ENCODE measurements at regions not wholly inside any gene's neighbourhood (a gene's known extent, or its start where the extent isn't known, plus 50 kb on each side); places are given as distances from the start of the nearest gene placed in this dataset.

DNA sequence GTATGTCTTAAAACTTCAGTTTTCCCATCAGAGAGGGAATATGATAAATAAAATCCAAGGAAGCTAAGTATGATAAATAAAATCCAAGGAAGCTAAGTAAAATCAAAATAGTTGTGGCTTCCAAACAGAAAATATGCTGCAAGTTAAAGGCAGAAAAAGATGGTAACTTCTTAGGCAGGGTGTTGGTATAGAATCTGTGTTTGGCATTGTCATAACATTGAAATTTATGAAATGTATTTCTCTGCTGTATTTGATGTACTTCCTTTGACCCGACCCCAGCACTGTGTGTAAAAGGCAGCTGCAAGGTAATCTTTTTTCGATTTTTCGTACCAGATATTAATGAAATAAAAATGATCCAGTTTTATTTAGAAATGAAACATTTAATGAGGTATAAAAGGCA, 537.2 kb downstream of the TFEC start (continued):
- TF ChIP-seq, protein P1, sequence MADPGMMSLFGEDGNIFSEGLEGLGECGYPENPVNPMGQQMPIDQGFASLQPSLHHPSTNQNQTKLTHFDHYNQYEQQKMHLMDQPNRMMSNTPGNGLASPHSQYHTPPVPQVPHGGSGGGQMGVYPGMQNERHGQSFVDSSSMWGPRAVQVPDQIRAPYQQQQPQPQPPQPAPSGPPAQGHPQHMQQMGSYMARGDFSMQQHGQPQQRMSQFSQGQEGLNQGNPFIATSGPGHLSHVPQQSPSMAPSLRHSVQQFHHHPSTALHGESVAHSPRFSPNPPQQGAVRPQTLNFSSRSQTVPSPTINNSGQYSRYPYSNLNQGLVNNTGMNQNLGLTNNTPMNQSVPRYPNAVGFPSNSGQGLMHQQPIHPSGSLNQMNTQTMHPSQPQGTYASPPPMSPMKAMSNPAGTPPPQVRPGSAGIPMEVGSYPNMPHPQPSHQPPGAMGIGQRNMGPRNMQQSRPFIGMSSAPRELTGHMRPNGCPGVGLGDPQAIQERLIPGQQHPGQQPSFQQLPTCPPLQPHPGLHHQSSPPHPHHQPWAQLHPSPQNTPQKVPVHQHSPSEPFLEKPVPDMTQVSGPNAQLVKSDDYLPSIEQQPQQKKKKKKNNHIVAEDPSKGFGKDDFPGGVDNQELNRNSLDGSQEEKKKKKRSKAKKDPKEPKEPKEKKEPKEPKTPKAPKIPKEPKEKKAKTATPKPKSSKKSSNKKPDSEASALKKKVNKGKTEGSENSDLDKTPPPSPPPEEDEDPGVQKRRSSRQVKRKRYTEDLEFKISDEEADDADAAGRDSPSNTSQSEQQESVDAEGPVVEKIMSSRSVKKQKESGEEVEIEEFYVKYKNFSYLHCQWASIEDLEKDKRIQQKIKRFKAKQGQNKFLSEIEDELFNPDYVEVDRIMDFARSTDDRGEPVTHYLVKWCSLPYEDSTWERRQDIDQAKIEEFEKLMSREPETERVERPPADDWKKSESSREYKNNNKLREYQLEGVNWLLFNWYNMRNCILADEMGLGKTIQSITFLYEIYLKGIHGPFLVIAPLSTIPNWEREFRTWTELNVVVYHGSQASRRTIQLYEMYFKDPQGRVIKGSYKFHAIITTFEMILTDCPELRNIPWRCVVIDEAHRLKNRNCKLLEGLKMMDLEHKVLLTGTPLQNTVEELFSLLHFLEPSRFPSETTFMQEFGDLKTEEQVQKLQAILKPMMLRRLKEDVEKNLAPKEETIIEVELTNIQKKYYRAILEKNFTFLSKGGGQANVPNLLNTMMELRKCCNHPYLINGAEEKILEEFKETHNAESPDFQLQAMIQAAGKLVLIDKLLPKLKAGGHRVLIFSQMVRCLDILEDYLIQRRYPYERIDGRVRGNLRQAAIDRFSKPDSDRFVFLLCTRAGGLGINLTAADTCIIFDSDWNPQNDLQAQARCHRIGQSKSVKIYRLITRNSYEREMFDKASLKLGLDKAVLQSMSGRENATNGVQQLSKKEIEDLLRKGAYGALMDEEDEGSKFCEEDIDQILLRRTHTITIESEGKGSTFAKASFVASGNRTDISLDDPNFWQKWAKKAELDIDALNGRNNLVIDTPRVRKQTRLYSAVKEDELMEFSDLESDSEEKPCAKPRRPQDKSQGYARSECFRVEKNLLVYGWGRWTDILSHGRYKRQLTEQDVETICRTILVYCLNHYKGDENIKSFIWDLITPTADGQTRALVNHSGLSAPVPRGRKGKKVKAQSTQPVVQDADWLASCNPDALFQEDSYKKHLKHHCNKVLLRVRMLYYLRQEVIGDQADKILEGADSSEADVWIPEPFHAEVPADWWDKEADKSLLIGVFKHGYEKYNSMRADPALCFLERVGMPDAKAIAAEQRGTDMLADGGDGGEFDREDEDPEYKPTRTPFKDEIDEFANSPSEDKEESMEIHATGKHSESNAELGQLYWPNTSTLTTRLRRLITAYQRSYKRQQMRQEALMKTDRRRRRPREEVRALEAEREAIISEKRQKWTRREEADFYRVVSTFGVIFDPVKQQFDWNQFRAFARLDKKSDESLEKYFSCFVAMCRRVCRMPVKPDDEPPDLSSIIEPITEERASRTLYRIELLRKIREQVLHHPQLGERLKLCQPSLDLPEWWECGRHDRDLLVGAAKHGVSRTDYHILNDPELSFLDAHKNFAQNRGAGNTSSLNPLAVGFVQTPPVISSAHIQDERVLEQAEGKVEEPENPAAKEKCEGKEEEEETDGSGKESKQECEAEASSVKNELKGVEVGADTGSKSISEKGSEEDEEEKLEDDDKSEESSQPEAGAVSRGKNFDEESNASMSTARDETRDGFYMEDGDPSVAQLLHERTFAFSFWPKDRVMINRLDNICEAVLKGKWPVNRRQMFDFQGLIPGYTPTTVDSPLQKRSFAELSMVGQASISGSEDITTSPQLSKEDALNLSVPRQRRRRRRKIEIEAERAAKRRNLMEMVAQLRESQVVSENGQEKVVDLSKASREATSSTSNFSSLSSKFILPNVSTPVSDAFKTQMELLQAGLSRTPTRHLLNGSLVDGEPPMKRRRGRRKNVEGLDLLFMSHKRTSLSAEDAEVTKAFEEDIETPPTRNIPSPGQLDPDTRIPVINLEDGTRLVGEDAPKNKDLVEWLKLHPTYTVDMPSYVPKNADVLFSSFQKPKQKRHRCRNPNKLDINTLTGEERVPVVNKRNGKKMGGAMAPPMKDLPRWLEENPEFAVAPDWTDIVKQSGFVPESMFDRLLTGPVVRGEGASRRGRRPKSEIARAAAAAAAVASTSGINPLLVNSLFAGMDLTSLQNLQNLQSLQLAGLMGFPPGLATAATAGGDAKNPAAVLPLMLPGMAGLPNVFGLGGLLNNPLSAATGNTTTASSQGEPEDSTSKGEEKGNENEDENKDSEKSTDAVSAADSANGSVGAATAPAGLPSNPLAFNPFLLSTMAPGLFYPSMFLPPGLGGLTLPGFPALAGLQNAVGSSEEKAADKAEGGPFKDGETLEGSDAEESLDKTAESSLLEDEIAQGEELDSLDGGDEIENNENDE (IDR thresholded peaks at IDR 0.05; ENCODE audit: insufficient replicate concordance, low read length) = no peak
- TF ChIP-seq NRF1 (IDR thresholded peaks at IDR 0.05; ENCODE audit: low read depth, low read length) (no peak), CHD1 (IDR thresholded peaks at IDR 0.05; ENCODE audit: low read depth, low read length) (no peak), KDM1A (IDR thresholded peaks at IDR 0.05; ENCODE audit: borderline replicate concordance, low read length) (no peak), SUZ12 (IDR thresholded peaks at IDR 0.05; ENCODE audit: low read length) (no peak), BRCA1 (IDR thresholded peaks at IDR 0.05; ENCODE audit: low read depth, low read length) (no peak), RBBP5 (IDR thresholded peaks at IDR 0.05; ENCODE audit: borderline replicate concordance, low read depth, low read length) (no peak)
- TF ChIP-seq, protein P2, sequence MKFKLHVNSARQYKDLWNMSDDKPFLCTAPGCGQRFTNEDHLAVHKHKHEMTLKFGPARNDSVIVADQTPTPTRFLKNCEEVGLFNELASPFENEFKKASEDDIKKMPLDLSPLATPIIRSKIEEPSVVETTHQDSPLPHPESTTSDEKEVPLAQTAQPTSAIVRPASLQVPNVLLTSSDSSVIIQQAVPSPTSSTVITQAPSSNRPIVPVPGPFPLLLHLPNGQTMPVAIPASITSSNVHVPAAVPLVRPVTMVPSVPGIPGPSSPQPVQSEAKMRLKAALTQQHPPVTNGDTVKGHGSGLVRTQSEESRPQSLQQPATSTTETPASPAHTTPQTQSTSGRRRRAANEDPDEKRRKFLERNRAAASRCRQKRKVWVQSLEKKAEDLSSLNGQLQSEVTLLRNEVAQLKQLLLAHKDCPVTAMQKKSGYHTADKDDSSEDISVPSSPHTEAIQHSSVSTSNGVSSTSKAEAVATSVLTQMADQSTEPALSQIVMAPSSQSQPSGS (IDR thresholded peaks at IDR 0.05; ENCODE audit: low read length) = no peak
